H1 (cell line): ENCODE measurements at regions not wholly inside any gene's neighbourhood (a gene's known extent, or its start where the extent isn't known, plus 50 kb on each side); places are given as distances from the start of the nearest gene placed in this dataset.

Source experiments
- CTCF ChIA-PET: fragments of 300-600 bp; sonication (Branson Sonifier 250); formaldehyde crosslinking; loops from one replicate; lab custom pipeline; 2021; ENCODE audit not compliant: partially characterized antibody; lab: Charles Lee
- POLR2A ChIA-PET: fragments of 300-600 bp; sonication (Branson Sonifier 250); formaldehyde crosslinking; loops from one replicate; lab custom pipeline; 2021; ENCODE audit warnings: inconsistent platforms; ENCODE audit not compliant: partially characterized antibody; lab: Charles Lee
- DNase-seq, 2 experiments: peaks; one replicate each; pipeline versions ENCODE4 v3.0.0 to v3.0.0-alpha.2; 2010 to 2022; ENCODE audit warnings: low spot score in 2 of 2, low read depth in 1 of 2, mixed read lengths in 1 of 2
- FAIRE-seq: peaks from 2 replicates; lab custom pipeline; 2011; peaks lifted over from hg19 to GRCh38; lab: Jason Lieb, UNC
- H2AFZ ChIP-seq: 2 replicates; pipeline ENCODE4 v1.8.1; 2012; ENCODE audit warnings: low read length, inconsistent platforms
- H2AK5ac ChIP-seq: 2 replicates; pipeline ENCODE4 v1.6.1; 2013; ENCODE audit warnings: low read depth, low read length
- H2BK120ac ChIP-seq: replicated peaks from 2 replicates; pipeline ENCODE3; 2013; ENCODE audit warnings: low read depth, low read length, inconsistent platforms
- H2BK12ac ChIP-seq: 2 replicates; pipeline ENCODE4 v1.6.1; 2013; ENCODE audit warnings: low read depth, low read length
- H2BK15ac ChIP-seq: 2 replicates; pipeline ENCODE4 v1.6.1; 2013; ENCODE audit warnings: low read length
- H2BK20ac ChIP-seq: 2 replicates; pipeline ENCODE4 v1.6.1; 2013; ENCODE audit warnings: low read length
- H2BK5ac ChIP-seq: 2 replicates; pipeline ENCODE4 v1.6.1; 2013; ENCODE audit warnings: low read depth, low read length
- H3K14ac ChIP-seq: 2 replicates; pipeline ENCODE4 v1.6.1; 2013; ENCODE audit warnings: inconsistent platforms; ENCODE audit not compliant: insufficient read length
- H3K18ac ChIP-seq: 2 replicates; pipeline ENCODE4 v1.6.1; 2013; ENCODE audit warnings: low read length; ENCODE audit errors: extremely low read depth
- H3K23ac ChIP-seq: 2 replicates; pipeline ENCODE4 v1.6.1; 2013; ENCODE audit warnings: inconsistent platforms; ENCODE audit not compliant: insufficient read length
- H3K23me2 ChIP-seq: 2 replicates; pipeline ENCODE4 v1.6.1; 2013; ENCODE audit warnings: low read depth, low read length
- H3K27ac ChIP-seq: 2 replicates; pipeline ENCODE4 v1.6.1; 2011; ENCODE audit warnings: low read depth, low read length, inconsistent platforms
- H3K27me3 ChIP-seq, 4 experiments: replicated peaks in 1 of 4; 1 replicate in 1 of 4; 2 replicates in 3 of 4; pipeline versions ENCODE4 v1.6.1 to v1.8.1; 2011 to 2013; ENCODE audit warnings: low read length in 3 of 4, mild to moderate bottlenecking in 3 of 4, inconsistent platforms in 2 of 4, mixed read lengths in 2 of 4, moderate library complexity in 1 of 4; ENCODE audit not compliant: control insufficient read depth in 3 of 4, insufficient read depth in 3 of 4; ENCODE audit errors: extremely low read depth in 1 of 4
- H3K36me3 ChIP-seq, 4 experiments: 2 replicates each; pipeline versions ENCODE4 v1.6.1 to v1.8.1; 2011 to 2013; ENCODE audit warnings: mild to moderate bottlenecking in 4 of 4, low read length in 3 of 4, moderate library complexity in 2 of 4, control low read depth in 1 of 4, inconsistent platforms in 1 of 4; ENCODE audit not compliant: insufficient read depth in 4 of 4, control insufficient read depth in 2 of 4
- H3K4ac ChIP-seq: replicated peaks from 2 replicates; pipeline ENCODE3; 2013; ENCODE audit warnings: low read length, low read depth, mixed read lengths, inconsistent platforms; ENCODE audit not compliant: insufficient read length
- H3K4me1 ChIP-seq, 4 experiments: replicated peaks in 1 of 4; 1 replicate in 1 of 4; 2 replicates in 3 of 4; pipeline versions ENCODE4 v1.6.1 to v1.8.1; 2011 to 2013; ENCODE audit warnings: low read length in 3 of 4, inconsistent platforms in 2 of 4, mixed read lengths in 1 of 4; ENCODE audit not compliant: insufficient read depth in 4 of 4, control insufficient read depth in 3 of 4
- H3K4me2 ChIP-seq, 2 experiments: 2 replicates each; pipeline versions ENCODE4 v1.6.1 to v1.8.1; 2011 to 2013; ENCODE audit warnings: low read depth in 2 of 2, low read length in 2 of 2, control low read depth in 1 of 2, inconsistent platforms in 1 of 2, mild to moderate bottlenecking in 1 of 2; ENCODE audit not compliant: insufficient read depth in 1 of 2
- H3K4me3 ChIP-seq, 4 experiments: fragments of 200-600, 300-600 bp in 1 of 4; sonication (generic), shearing (Covaris generic), sonication (Bioruptor Twin) in 1 of 4; 2 replicates each; pipeline versions ENCODE4 v1.5.1 to v1.8.1; 2011 to 2016; ENCODE audit warnings: low read length in 4 of 4, low read depth in 3 of 4, control low read depth in 2 of 4, inconsistent platforms in 2 of 4, mild to moderate bottlenecking in 2 of 4, mixed read lengths in 1 of 4, moderate library complexity in 1 of 4; ENCODE audit not compliant: insufficient read depth in 2 of 4; ENCODE audit errors: extremely low read depth in 1 of 4
- H3K56ac ChIP-seq: replicated peaks from 2 replicates; pipeline ENCODE3; 2013; ENCODE audit warnings: low read depth, mild to moderate bottlenecking, mixed read lengths, low read length, inconsistent platforms; ENCODE audit not compliant: insufficient read length
- H3K79me1 ChIP-seq: 2 replicates; pipeline ENCODE4 v1.6.1; 2013; ENCODE audit warnings: low read depth, low read length, control low read depth
- H3K79me2 ChIP-seq, 2 experiments: 2 replicates each; pipeline versions ENCODE4 v1.6.1 to v1.8.1; 2012 to 2013; ENCODE audit warnings: low read length in 2 of 2, mild to moderate bottlenecking in 2 of 2, inconsistent platforms in 1 of 2; ENCODE audit not compliant: insufficient read depth in 2 of 2, control insufficient read depth in 1 of 2
- H3K9ac ChIP-seq, 4 experiments: replicated peaks in 1 of 4; 1 replicate in 1 of 4; 2 replicates in 3 of 4; pipeline versions ENCODE4 v1.6.1 to v1.8.1; 2011 to 2013; ENCODE audit warnings: low read depth in 3 of 4, low read length in 3 of 4, control low read depth in 2 of 4, mild to moderate bottlenecking in 2 of 4, moderate library complexity in 2 of 4, inconsistent platforms in 1 of 4; ENCODE audit errors: extremely low read depth in 1 of 4
- H3K9me3 ChIP-seq, 2 experiments: 2 replicates each; pipeline versions ENCODE4 v1.6.1 to v1.8.1; 2012 to 2013; ENCODE audit warnings: mild to moderate bottlenecking in 2 of 2, moderate library complexity in 2 of 2, control low read depth in 1 of 2, inconsistent platforms in 1 of 2, low read depth in 1 of 2, low read length in 1 of 2, mixed read lengths in 1 of 2; ENCODE audit not compliant: insufficient read depth in 2 of 2
- H4K20me1 ChIP-seq, 2 experiments: replicated peaks in 1 of 2; 2 replicates each; pipeline versions ENCODE3 to v1.8.1; 2011 to 2013; ENCODE audit warnings: inconsistent platforms in 2 of 2, low read length in 2 of 2, mild to moderate bottlenecking in 1 of 2; ENCODE audit not compliant: insufficient read depth in 2 of 2, control insufficient read depth in 1 of 2
- H4K5ac ChIP-seq: 2 replicates; pipeline ENCODE4 v1.6.1; 2013; ENCODE audit warnings: low read length, low read depth, mixed read lengths, inconsistent platforms; ENCODE audit not compliant: insufficient read length
- H4K8ac ChIP-seq: 2 replicates; pipeline ENCODE4 v1.8.0; 2013; ENCODE audit warnings: mild to moderate bottlenecking, moderate library complexity, low read length, inconsistent platforms; ENCODE audit not compliant: insufficient read depth; ENCODE audit errors: extremely low read depth
- H4K91ac ChIP-seq: replicated peaks from 2 replicates; pipeline ENCODE3; 2013; ENCODE audit warnings: low read length, mixed read lengths, inconsistent platforms; ENCODE audit not compliant: insufficient read length
- GTF2F1 ChIP-seq: IDR thresholded peaks from 2 replicates; pipeline ENCODE4 v1.6.1; 2012; ENCODE audit warnings: low read depth, low read length, improper control_type of control experiment, borderline replicate concordance
- HDAC6 ChIP-seq: IDR thresholded peaks from one replicate; pipeline ENCODE4 v1.7.1; 2012; ENCODE audit warnings: low read depth, mild to moderate bottlenecking, inconsistent platforms, low read length, moderate library complexity
- KDM5A ChIP-seq: fragments of 200-600 bp; IDR thresholded peaks from 2 replicates; pipeline ENCODE4 v1.7.1; 2012; ENCODE audit warnings: mild to moderate bottlenecking, low read length, inconsistent platforms, mixed read lengths
- POLR2A ChIP-seq, 2 experiments: IDR thresholded peaks; 1 replicate in 1 of 2; 2 replicates in 1 of 2; pipeline ENCODE4 v1.6.1; 2011; ENCODE audit warnings: low read depth in 2 of 2, low read length in 2 of 2, mild to moderate bottlenecking in 2 of 2; ENCODE audit errors: control extremely low read depth in 1 of 2
- POLR2AphosphoS5 ChIP-seq: IDR thresholded peaks from 2 replicates; pipeline ENCODE4 v1.6.1; 2011; ENCODE audit warnings: low read depth, low read length
- POU5F1 ChIP-seq: IDR thresholded peaks from 2 replicates; pipeline ENCODE4 v1.6.1; 2011; ENCODE audit warnings: low read depth, mild to moderate bottlenecking, low read length, moderate library complexity
- RBBP5 ChIP-seq: IDR thresholded peaks from 2 replicates; pipeline ENCODE4 v1.7.1; 2012; ENCODE audit warnings: low read depth, mild to moderate bottlenecking, inconsistent platforms, low read length, moderate library complexity, borderline replicate concordance
- SP2 ChIP-seq: IDR thresholded peaks from 2 replicates; pipeline ENCODE4 v1.6.1; 2012; ENCODE audit warnings: mild to moderate bottlenecking, low read length, inconsistent platforms
- SUZ12 ChIP-seq: fragments of 200-600 bp; sonication (generic); IDR thresholded peaks from 2 replicates; pipeline ENCODE4 v1.6.1; 2012; ENCODE audit warnings: mild to moderate bottlenecking, inconsistent platforms, low read length, moderate library complexity, mixed read lengths
- WGBS, 2 experiments: shearing (Covaris generic) in 1 of 2; methylation state at CpG; one replicate each; pipeline versions ENCODE4 v1.1.6 to v1.1.7; 2013 to 2015; ENCODE audit warnings: low lambda C conversion rate in 2 of 2, mixed read lengths in 2 of 2, inconsistent platforms in 1 of 2, low coverage in 1 of 2, missing lambda C conversion rate in 1 of 2; ENCODE audit not compliant: insufficient replicate concordance in 2 of 2, insufficient coverage in 1 of 2, insufficient read length in 1 of 2; ENCODE audit errors: extremely low coverage in 1 of 2, missing lambda C conversion rate in 1 of 2; 5-methylcytosine and 5-hydroxymethylcytosine counted together
- TF ChIP-seq, protein P1 (sequence below), 3 experiments: IDR thresholded peaks; 1 replicate in 2 of 3; 2 replicates in 1 of 3; pipeline versions ENCODE4 v1.5.1 to v1.6.1; 2011; ENCODE audit warnings: low read length in 3 of 3, mild to moderate bottlenecking in 3 of 3, inconsistent platforms in 2 of 3, low read depth in 1 of 3, moderate library complexity in 1 of 3; ENCODE audit not compliant: insufficient read depth in 1 of 3; ENCODE audit errors: control extremely low read depth in 1 of 3
- TF ChIP-seq, protein P2 (sequence below): IDR thresholded peaks from 2 replicates; pipeline ENCODE4 v1.6.1; 2012; ENCODE audit warnings: inconsistent platforms

DNA sequence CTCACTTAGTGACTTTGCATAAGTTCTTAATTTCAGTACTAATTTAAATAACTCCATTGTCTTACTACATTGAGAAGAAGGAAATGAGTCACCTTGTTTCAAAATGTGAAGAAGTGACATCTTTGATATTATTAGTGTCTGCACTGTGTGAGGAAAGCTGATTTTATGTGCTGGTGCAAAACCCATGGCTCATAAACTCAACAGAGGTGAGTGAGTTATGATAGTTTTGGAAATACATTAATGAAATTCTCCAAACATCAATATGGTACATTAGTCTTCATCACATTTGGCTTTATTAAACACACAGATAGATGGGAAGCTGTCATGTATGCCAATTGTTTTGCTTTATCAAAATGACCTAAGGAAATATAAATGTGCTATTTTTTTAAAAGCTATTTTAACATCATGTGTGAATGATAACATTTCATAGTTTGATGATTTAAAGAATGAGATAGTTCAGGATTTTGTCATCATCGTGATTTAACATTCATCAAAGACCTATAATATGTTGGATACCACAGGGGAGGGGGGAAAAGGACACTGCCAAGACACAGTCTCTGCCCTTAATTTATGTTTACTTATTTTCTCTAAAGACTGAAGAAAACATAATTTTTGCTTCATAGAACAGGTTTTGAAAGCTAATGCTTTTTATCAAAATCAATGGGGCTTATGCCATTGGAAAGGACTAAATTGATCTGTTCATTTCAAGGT lies 902.3 kb upstream of the SLITRK1 start:
- Histone ChIP-seq H3K14ac (no peak overlapping the region), H3K9me3 (peaks cover 0 to 5% of the 10 kb centered on the region in 2 experiments; a peak in 1 of 4 replicates), H3K4me2 (no peak overlapping the region), H2BK120ac (no peak overlapping the region), H4K8ac (no peak overlapping the region), H3K18ac (no peak overlapping the region), H3K27ac (no peak overlapping the region), H2BK20ac (no peak overlapping the region), H3K23me2 (no peaks in the 10 kb centered on the region), H2BK15ac (no peak overlapping the region), H2AFZ (no peak overlapping the region), H4K5ac (no peak overlapping the region), H3K79me2 (no peaks in the 10 kb centered on the region), H3K4ac (no peak overlapping the region), H2BK12ac (no peak overlapping the region), H3K79me1 (no peaks in the 10 kb centered on the region), H3K23ac (no peak overlapping the region), H3K9ac (no peak overlapping the region), H2BK5ac (no peak overlapping the region), H2AK5ac (no peak overlapping the region), H3K4me3 (no peak overlapping the region), H4K20me1 (no peaks in the 10 kb centered on the region), H3K56ac (no peak overlapping the region), H3K36me3 (no peaks in the 10 kb centered on the region), H4K91ac (no peak overlapping the region), H3K4me1 (no peaks in the 10 kb centered on the region), H3K27me3 (no peaks in the 10 kb centered on the region)
- DNase-seq (no peak), FAIRE-seq (no peak)
- POLR2A ChIA-PET = no interaction called here
- CTCF ChIA-PET = interaction anchor here (0.6 kb wide), 1 partner anchor 127 kb away, joined by 3 read pairs; no protein-coding TSS in a partner anchor
- 94% methylated on average over 1 of the region's 1 CpG; no CpG with 5 or more reads in 1 of the 2 experiments for WGBS, 2 experiments
- TF ChIP-seq RBBP5 (no peak), HDAC6 (no peak), SUZ12 (no peak), KDM5A (no peak), POLR2A (IDR thresholded peaks at IDR 0.05; ENCODE audit: control extremely low read depth in 1 of 2, low read depth in 2 of 2, low read length in 2 of 2) (no peak), GTF2F1 (no peak), POLR2AphosphoS5 (no peak), POU5F1 (no peak), SP2 (no peak)
- TF ChIP-seq, protein P1, sequence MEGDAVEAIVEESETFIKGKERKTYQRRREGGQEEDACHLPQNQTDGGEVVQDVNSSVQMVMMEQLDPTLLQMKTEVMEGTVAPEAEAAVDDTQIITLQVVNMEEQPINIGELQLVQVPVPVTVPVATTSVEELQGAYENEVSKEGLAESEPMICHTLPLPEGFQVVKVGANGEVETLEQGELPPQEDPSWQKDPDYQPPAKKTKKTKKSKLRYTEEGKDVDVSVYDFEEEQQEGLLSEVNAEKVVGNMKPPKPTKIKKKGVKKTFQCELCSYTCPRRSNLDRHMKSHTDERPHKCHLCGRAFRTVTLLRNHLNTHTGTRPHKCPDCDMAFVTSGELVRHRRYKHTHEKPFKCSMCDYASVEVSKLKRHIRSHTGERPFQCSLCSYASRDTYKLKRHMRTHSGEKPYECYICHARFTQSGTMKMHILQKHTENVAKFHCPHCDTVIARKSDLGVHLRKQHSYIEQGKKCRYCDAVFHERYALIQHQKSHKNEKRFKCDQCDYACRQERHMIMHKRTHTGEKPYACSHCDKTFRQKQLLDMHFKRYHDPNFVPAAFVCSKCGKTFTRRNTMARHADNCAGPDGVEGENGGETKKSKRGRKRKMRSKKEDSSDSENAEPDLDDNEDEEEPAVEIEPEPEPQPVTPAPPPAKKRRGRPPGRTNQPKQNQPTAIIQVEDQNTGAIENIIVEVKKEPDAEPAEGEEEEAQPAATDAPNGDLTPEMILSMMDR (IDR thresholded peaks at IDR 0.05; ENCODE audit: control extremely low read depth in 1 of 3, insufficient read depth in 1 of 3, low read depth in 1 of 3, low read length in 3 of 3) = no peak
- TF ChIP-seq, protein P2, sequence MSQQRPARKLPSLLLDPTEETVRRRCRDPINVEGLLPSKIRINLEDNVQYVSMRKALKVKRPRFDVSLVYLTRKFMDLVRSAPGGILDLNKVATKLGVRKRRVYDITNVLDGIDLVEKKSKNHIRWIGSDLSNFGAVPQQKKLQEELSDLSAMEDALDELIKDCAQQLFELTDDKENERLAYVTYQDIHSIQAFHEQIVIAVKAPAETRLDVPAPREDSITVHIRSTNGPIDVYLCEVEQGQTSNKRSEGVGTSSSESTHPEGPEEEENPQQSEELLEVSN = no peak
